ENCODE measurements at regions not wholly inside any gene's neighbourhood (a gene's known extent, or its start where the extent isn't known, plus 50 kb on each side); places are given as distances from the start of the nearest gene placed in this dataset.

- POLR2A ChIA-PET, result no interaction called here
- in situ Hi-C loops (cut with MboI) (no loop called here), intact Hi-C loops (cut with micrococcal nuclease) (no loop called here)
- BruUV-seq (replicated peaks), result no TSS peak
- no peak overlapping the region for H3K9ac ChIP-seq (ENCODE audit: insufficient read depth in 1 of 2, low read depth in 2 of 2, low read length in 2 of 2)
- H3K9me1 ChIP-seq (ENCODE audit: control insufficient read depth, insufficient read depth, low read length), result no peaks in the 10 kb centered on the region
- WGBS (ENCODE audit: insufficient coverage, low coverage, missing lambda C conversion rate), result 0% methylated on average over 1 of the region's 1 CpG
- no peak overlapping the region for H2AFZ ChIP-seq (ENCODE audit: low read depth, low read length)
- ATAC-seq, result no peak
- no peaks in the 10 kb centered on the region for H3K27me3 ChIP-seq (ENCODE audit: control insufficient read depth in 2 of 2, insufficient read depth in 2 of 2, low read length in 2 of 2)
- no peaks in the 10 kb centered on the region for H3K36me3 ChIP-seq (ENCODE audit: control insufficient read depth, insufficient read depth, low read length)
- H3K79me2 ChIP-seq (ENCODE audit: control insufficient read depth, insufficient read depth, low read length), result no peaks in the 10 kb centered on the region
- H3K4me1 ChIP-seq (replicated peaks in 1 of 2; ENCODE audit: control insufficient read depth in 2 of 2, insufficient read depth in 2 of 2, low read length in 2 of 2), result no peaks in the 10 kb centered on the region
- no peak for DNase-seq (ENCODE audit: extremely low read depth in 1 of 4, low spot score in 3 of 4)
- H3K9me3 ChIP-seq (replicated peaks; ENCODE audit: control insufficient read depth, insufficient read depth, low read depth, low read length), result no peaks in the 10 kb centered on the region
- no peak for FAIRE-seq
- no peak overlapping the region for H3K4me3 ChIP-seq
- no peaks in the 10 kb centered on the region for H4K20me1 ChIP-seq (replicated peaks; ENCODE audit: control insufficient read depth, insufficient read depth, low read length)
- CTCF ChIA-PET (ENCODE audit: low intra/inter-chr PET ratio), result no interaction called here
- H3K27ac ChIP-seq (ENCODE audit: extremely low read depth, low read depth, low read length), result no peak overlapping the region
- H3K4me2 ChIP-seq (ENCODE audit: insufficient read depth, low read length), result no peak overlapping the region
- TF ChIP-seq MCM3 (IDR thresholded peaks at IDR 0.05) (no peak), ZBTB12 (CRISPR knock-in tag; IDR thresholded peaks at IDR 0.05) (no peak), FOXP1 (CRISPR knock-in tag; IDR thresholded peaks at IDR 0.05) (no peak), DNMT1 (IDR thresholded peaks at IDR 0.05) (no peak), MXD1 (CRISPR knock-in tag; IDR thresholded peaks at IDR 0.05; ENCODE audit: borderline replicate concordance, poor library complexity, severe bottlenecking) (no peak), TEAD1 (CRISPR knock-in tag; IDR thresholded peaks at IDR 0.05) (no peak), E4F1 (CRISPR knock-in tag; IDR thresholded peaks at IDR 0.05; ENCODE audit: borderline replicate concordance) (no peak), CHD7 (IDR thresholded peaks at IDR 0.05; ENCODE audit: low read depth, low read length) (no peak)
Observed at GRCh38 chr7:86243171-86243570, 400.5 kb upstream of the GRM3 start.

Data from K562 (cell line).